Jurkat, Clone E6-1 (cell line): ENCODE measurements at regions not wholly inside any gene's neighbourhood (a gene's known extent, or its start where the extent isn't known, plus 50 kb on each side); places are given as distances from the start of the nearest gene placed in this dataset.
"Not testable (repeated sequence)": the region's sequence is repeated elsewhere in the genome, so short reads cannot be mapped to it uniquely, and the experiment has no call there.

ENCODE experiments used
- DNase-seq: peaks from one replicate; pipeline ENCODE4 v3.0.0-alpha.2; 2011; ENCODE audit warnings: low read depth, low spot score
- H3K4me3 ChIP-seq: 2 replicates; pipeline ENCODE4 v1.5.1; 2011; ENCODE audit warnings: mild to moderate bottlenecking, low read length, control low read depth, moderate library complexity

- no peak overlapping the region for H3K4me3 ChIP-seq
- no peak for DNase-seq
These were observed 655.2 kb upstream of the MAP3K7 start for GRCh38 chr6:91241946-91242613.

- no peak overlapping the region for H3K4me3 ChIP-seq
- DNase-seq, result no peak
These were observed 654.2 kb upstream of the MAP3K7 start for GRCh38 chr6:91240878-91241603.

GRCh38 chr6:91221072-91221720, 634.3 kb upstream of the MAP3K7 start:
- DNase-seq, result no peak

GRCh38 chr6:91213229-91213901, 626.5 kb upstream of the MAP3K7 start:
- DNase-seq, result no peak
- no peak overlapping the region for H3K4me3 ChIP-seq

More at GRCh38 chr6:91221072-91221720, 634.3 kb upstream of the MAP3K7 start:
- H3K4me3 ChIP-seq, result no peak overlapping the region

- H3K4me3 ChIP-seq, result no peak overlapping the region
- no peak for DNase-seq
These were observed 611.9 kb upstream of the MAP3K7 start for GRCh38 chr6:91198588-91199255.

- no peak overlapping the region for H3K4me3 ChIP-seq
- DNase-seq, result no peak
These were observed 609.9 kb upstream of the MAP3K7 start for GRCh38 chr6:91196729-91197128.

GRCh38 chr6:91193446-91193845, 606.6 kb upstream of the MAP3K7 start:
- H3K4me3 ChIP-seq, result no peak overlapping the region
- no peak for DNase-seq

GRCh38 chr6:91190041-91190440, 603.2 kb upstream of the MAP3K7 start:
- DNase-seq, H3K4me3 ChIP-seq: not testable (repeated sequence)

GRCh38 chr6:91185072-91185471, 598.2 kb upstream of the MAP3K7 start:
- H3K4me3 ChIP-seq, result no peak overlapping the region
- no peak for DNase-seq

GRCh38 chr6:91181416-91181815, 594.5 kb upstream of the MAP3K7 start:
- no peak overlapping the region for H3K4me3 ChIP-seq
- DNase-seq, result no peak

- DNase-seq, result no peak
- H3K4me3 ChIP-seq, result no peak overlapping the region
These were observed 586.8 kb upstream of the MAP3K7 start for GRCh38 chr6:91173651-91174050.

GRCh38 chr6:91173186-91173585, 586.3 kb upstream of the MAP3K7 start:
- no peak overlapping the region for H3K4me3 ChIP-seq
- no peak for DNase-seq

GRCh38 chr6:91171754-91172462, 585.0 kb upstream of the MAP3K7 start:
- no peak for DNase-seq

GRCh38 chr6:91167846-91168245, 581.0 kb upstream of the MAP3K7 start:
- no peak for DNase-seq
- no peak overlapping the region for H3K4me3 ChIP-seq

More at GRCh38 chr6:91171754-91172462, 585.0 kb upstream of the MAP3K7 start:
- no peak overlapping the region for H3K4me3 ChIP-seq

GRCh38 chr6:91166271-91167046, 579.6 kb upstream of the MAP3K7 start:
- DNase-seq, result no peak
- no peak overlapping the region for H3K4me3 ChIP-seq

GRCh38 chr6:91164105-91164504, 577.2 kb upstream of the MAP3K7 start:
- no peak for DNase-seq
- no peak overlapping the region for H3K4me3 ChIP-seq

GRCh38 chr6:91161246-91161645, 574.4 kb upstream of the MAP3K7 start:
- no peak for DNase-seq
- no peak overlapping the region for H3K4me3 ChIP-seq
